ENCODE measurements at regions not wholly inside any gene's neighbourhood (a gene's known extent, or its start where the extent isn't known, plus 50 kb on each side); places are given as distances from the start of the nearest gene placed in this dataset.

DNA sequence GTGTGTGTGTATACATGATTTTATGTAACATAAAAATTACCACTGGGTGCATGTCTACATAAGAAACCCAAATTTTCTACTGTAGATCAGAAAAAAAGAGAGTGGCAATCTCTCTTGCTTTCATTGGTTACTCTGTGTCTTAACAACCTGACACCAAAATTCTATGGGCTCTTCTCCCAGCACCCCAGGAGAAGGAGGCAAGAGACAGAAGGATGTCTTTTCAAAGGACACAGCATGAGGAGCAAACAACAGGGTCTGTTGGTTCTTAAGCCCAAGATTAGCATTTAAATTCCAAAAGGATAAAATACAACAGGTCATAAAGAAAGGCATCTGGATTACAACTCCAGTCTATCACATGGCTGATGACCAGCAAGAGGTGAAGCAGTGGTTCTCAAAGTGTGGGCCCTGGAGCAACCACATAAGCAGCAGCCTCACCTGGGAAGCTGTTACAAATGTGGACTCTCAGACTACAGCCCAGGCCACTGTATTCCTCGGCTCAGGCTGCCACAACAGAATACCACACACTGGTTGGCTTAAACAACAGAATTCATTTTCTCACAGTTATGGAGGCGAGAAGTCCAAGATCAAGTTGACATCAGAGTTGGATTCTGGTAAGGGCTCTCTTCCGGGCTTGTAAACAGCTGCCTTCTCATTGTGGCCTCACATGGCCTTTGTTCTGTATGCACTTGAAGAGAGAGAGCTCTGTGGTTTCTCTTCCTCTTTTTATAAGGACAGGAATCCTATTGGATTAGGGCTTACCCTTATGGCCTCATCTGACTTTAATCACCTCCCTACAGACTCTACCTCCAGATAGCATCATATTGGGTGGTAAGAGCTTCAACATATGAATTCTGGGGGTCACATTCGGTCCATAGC is 79.8 kb upstream of the RNF152 start:
- Histone ChIP-seq H3K27me3 (no peaks in the 10 kb centered on the region), H3K36me3 (no peaks in the 10 kb centered on the region), H3K4me1 (peaks cover 0 to 4% (median 0%) of the 10 kb centered on the region in 9 donors), H3K4me3 (no peak overlapping the region), H3K27ac (no peak overlapping the region), H3K9me3 (peaks cover 0 to 10% (median 0%) of the 10 kb centered on the region in 11 donors)
- ATAC-seq (peak in 2 of 8 donors; percentile 14 to 33), DNase-seq (no peak)
- TF ChIP-seq, protein P1, sequence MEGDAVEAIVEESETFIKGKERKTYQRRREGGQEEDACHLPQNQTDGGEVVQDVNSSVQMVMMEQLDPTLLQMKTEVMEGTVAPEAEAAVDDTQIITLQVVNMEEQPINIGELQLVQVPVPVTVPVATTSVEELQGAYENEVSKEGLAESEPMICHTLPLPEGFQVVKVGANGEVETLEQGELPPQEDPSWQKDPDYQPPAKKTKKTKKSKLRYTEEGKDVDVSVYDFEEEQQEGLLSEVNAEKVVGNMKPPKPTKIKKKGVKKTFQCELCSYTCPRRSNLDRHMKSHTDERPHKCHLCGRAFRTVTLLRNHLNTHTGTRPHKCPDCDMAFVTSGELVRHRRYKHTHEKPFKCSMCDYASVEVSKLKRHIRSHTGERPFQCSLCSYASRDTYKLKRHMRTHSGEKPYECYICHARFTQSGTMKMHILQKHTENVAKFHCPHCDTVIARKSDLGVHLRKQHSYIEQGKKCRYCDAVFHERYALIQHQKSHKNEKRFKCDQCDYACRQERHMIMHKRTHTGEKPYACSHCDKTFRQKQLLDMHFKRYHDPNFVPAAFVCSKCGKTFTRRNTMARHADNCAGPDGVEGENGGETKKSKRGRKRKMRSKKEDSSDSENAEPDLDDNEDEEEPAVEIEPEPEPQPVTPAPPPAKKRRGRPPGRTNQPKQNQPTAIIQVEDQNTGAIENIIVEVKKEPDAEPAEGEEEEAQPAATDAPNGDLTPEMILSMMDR (IDR thresholded peaks at IDR 0.05): no peak
- intact Hi-C loops (cut with DNase I): no loop called here
- 77 to 78% methylated on average over 4 of the region's 4 CpGs for WGBS, 2 donors

- DNase-seq (no peak), ATAC-seq (no peak)
- 72 to 83% methylated on average over 9 of the region's 9 CpGs for WGBS, 2 donors
- no peaks in the 10 kb centered on the region for H3K27me3 ChIP-seq
- peaks cover 0 to 7% (median 0%) of the 10 kb centered on the region in 11 donors for H3K9me3 ChIP-seq
- no peak overlapping the region for H3K4me3 ChIP-seq
- peaks cover 0 to 17% (median 0%) of the 10 kb centered on the region in 9 donors for H3K4me1 ChIP-seq
- intact Hi-C loops (cut with DNase I): no loop called here
- TF ChIP-seq, protein P1 (IDR thresholded peaks at IDR 0.05): no peak
- H3K36me3 ChIP-seq: no peaks in the 10 kb centered on the region
- no peak overlapping the region for H3K27ac ChIP-seq
Measured at GRCh38 chr18:61967252-61967891, 74.6 kb upstream of the RNF152 start.

GRCh38 chr18:61965311-61965710 is 72.5 kb upstream of the RNF152 start:
- H3K9me3 ChIP-seq: no peaks in the 10 kb centered on the region
- DNase-seq (no peak), ATAC-seq (no peak)
- intact Hi-C loops (cut with DNase I): no loop called here
- 83 to 87% methylated on average over 6 of the region's 6 CpGs for WGBS, 2 donors
- H3K36me3 ChIP-seq: no peaks in the 10 kb centered on the region
- H3K4me3 ChIP-seq: no peak overlapping the region
- H3K27ac ChIP-seq: no peak overlapping the region
- H3K27me3 ChIP-seq: no peaks in the 10 kb centered on the region
- peaks cover 0 to 18% (median under 1%) of the 10 kb centered on the region in 9 donors for H3K4me1 ChIP-seq
- TF ChIP-seq, protein P1 (IDR thresholded peaks at IDR 0.05): no peak

GRCh38 chr18:61964616-61965015 is 71.8 kb upstream of the RNF152 start:
- intact Hi-C loops (cut with DNase I): loop anchor here in 1 of 10 donors (5.0 kb wide), 1 partner anchor 53 kb away; no protein-coding TSS in a partner anchor
- Histone ChIP-seq H3K9me3 (no peaks in the 10 kb centered on the region), H3K27ac (peak overlapping the region in 3 of 10 donors; percentile 27 to 55 (median 51)), H3K27me3 (no peaks in the 10 kb centered on the region), H3K4me1 (peaks cover 0 to 23% (median 2%) of the 10 kb centered on the region in 9 donors), H3K4me3 (no peak overlapping the region), H3K36me3 (no peaks in the 10 kb centered on the region)
- ATAC-seq (no peak), DNase-seq (no peak)
- TF ChIP-seq, protein P1 (IDR thresholded peaks at IDR 0.05): no peak

All from heart right ventricle (tissue), 16 donors.